ENCODE measurements at regions not wholly inside any gene's neighbourhood (a gene's known extent, or its start where the extent isn't known, plus 50 kb on each side); places are given as distances from the start of the nearest gene placed in this dataset.

DNA sequence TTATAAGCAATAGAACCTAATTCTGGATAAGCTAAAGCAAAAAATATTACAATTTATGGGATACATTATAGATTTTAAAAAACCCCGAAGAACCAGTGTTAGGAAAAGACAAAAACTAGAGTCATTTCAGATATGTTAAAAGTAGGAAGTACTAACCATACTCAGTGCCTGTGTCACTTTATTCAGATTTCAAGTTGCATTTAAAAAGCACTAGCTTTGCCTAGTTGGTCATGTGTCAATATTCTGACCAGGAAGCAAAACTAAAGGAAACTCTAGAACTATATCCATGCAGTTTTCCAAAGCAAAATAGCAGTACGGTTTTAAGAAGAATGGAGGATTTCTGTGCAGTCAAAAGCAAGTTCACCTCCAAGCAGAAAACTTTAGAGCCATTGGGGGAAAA, 88.4 kb downstream of the RAP2B start:
- Mint-ChIP-seq H3K36me3 (ENCODE audit: low read depth) (no peaks in the 10 kb centered on the region), H3K27me3 (no peaks in the 10 kb centered on the region), H3K9me3 (no peaks in the 10 kb centered on the region), H3K4me3 (no peak overlapping the region), H3K4me1 (ENCODE audit: low read depth) (peaks cover 27% of the 10 kb centered on the region), H3K27ac (no peak overlapping the region)
- DNase-seq: no peak

DNA sequence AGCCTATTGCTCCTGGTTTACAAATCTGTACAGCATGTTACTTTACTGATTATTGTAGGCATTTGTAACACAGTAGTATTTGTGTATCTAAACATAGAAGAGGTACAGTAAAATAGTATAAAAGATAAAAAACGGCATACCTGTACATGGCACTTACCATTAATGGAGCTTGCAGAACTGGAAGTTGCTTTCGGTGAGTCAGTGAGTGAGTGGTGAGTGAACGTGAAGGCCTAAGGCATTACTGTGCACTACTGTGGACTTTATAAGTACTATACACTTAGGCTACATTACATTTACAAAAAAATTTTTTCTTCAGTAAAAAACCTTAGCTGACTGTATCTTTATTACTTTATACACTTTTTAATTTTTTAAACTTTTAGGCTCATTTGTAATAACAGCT, 90.9 kb downstream of the RAP2B start:
- no peaks in the 10 kb centered on the region for H3K9me3 Mint-ChIP-seq
- H3K4me1 Mint-ChIP-seq (ENCODE audit: low read depth): peaks cover 26% of the 10 kb centered on the region
- DNase-seq: no peak
- H3K36me3 Mint-ChIP-seq (ENCODE audit: low read depth): no peaks in the 10 kb centered on the region
- no peaks in the 10 kb centered on the region for H3K27me3 Mint-ChIP-seq
- H3K4me3 Mint-ChIP-seq: no peak overlapping the region
- H3K27ac Mint-ChIP-seq: no peak overlapping the region

DNA sequence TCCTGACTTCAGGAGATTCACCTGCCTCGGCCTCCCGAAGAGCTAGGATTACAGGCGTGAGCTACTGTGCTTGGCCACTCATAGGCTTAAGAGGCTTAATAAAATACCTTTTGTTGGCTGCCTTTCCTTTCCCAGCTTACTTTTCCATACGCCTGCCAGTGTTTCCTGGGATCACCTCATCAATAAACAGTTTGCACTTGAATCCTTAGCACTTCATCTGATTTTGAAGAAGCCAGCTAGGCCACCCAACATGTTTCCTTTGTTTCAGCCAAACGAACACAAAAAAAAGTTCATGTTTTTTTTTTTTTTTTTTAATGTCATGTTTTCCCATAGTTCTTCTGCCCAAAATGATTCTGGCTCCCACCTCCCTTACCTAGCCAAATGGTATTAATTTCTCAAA, 92.3 kb downstream of the RAP2B start:
- H3K9me3 Mint-ChIP-seq: no peaks in the 10 kb centered on the region
- no peak overlapping the region for H3K27ac Mint-ChIP-seq
- H3K27me3 Mint-ChIP-seq: no peaks in the 10 kb centered on the region
- H3K36me3 Mint-ChIP-seq (ENCODE audit: low read depth): no peaks in the 10 kb centered on the region
- DNase-seq: no peak
- H3K4me3 Mint-ChIP-seq: no peak overlapping the region
- peaks cover 18% of the 10 kb centered on the region for H3K4me1 Mint-ChIP-seq (ENCODE audit: low read depth)

DNA sequence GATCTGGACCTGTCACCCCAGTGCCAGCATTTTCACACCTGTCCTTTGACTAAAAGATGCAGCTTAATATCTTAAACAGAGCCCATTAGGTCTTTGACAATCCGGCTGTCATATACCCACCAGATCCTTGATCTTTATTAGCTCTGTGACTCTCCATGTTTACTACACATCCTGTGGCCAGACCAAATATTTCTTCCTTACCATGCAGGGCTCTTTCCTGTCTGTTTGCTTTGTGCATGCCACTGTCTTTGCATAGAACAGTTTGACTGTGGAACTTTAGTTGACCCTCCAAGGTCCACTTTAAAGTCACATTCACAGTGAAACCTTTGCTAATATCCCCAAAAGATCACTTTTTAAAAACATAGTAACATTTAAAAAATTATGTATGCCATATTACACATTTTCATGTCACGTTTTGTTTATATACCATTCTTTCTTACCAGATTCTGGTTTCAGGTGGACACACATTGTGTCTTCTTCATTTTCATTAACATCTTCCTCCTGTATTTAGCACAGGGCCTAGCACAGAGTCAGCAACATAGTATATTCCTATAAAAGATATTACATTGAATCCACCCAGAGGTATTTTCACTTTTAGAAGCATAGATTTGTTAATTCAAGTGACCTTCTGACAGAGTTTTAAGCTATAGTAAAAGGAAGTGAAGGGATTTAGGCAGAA, 95.8 kb downstream of the RAP2B start:
- H3K36me3 Mint-ChIP-seq (ENCODE audit: low read depth): no peaks in the 10 kb centered on the region
- H3K4me1 Mint-ChIP-seq (ENCODE audit: low read depth): peaks cover 13% of the 10 kb centered on the region
- H3K27me3 Mint-ChIP-seq: no peaks in the 10 kb centered on the region
- no peaks in the 10 kb centered on the region for H3K9me3 Mint-ChIP-seq
- H3K27ac Mint-ChIP-seq: no peak overlapping the region
- H3K4me3 Mint-ChIP-seq: no peak overlapping the region
- DNase-seq: no peak

DNA sequence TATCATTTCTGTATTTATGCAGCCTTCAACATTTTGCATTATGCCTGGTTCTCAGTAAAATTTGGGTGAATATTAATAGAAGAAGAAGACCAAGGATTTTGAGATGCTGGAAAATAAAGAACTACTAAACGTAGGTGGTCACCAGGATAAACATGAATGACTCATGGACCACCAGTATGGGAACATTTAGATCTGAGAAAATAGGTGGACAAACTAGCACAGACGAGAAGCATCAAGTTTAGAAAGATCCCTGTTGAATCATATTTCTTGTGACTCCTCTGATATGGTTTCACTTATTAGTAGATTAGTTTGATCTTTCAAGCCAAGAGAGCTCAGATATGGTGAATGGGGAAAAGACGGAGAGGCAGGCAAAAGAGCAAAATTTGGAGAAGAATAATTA, 97.9 kb downstream of the RAP2B start:
- no peak overlapping the region for H3K27ac Mint-ChIP-seq
- no peak overlapping the region for H3K4me3 Mint-ChIP-seq

DNA sequence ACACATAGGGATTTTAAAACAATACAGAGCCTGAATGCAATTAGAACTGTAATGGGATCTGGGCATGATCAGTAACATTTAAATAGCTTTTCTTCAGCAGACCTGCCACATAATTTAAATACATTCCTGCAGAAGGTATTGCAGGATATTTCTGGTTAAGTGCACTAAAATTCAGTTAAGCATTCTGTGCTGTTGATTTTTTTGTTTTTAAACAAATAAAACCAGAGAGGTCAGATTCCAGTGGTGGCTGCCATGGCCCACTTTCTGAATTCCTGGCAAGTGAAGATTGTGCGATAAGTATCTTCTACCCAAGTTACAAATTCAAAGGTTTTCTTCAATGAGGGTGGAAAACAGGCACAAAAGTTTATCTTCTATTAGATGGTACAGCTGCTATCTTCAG, 98.7 kb downstream of the RAP2B start:
- Mint-ChIP-seq H3K4me1 (ENCODE audit: low read depth) (peaks cover 13% of the 10 kb centered on the region), H3K27me3 (no peaks in the 10 kb centered on the region), H3K4me3 (no peak overlapping the region), H3K9me3 (peaks cover 2% of the 10 kb centered on the region), H3K36me3 (ENCODE audit: low read depth) (no peaks in the 10 kb centered on the region), H3K27ac (no peak overlapping the region)
- no peak for DNase-seq

More for the DNA sequence above, 97.9 kb downstream of the RAP2B start:
- Mint-ChIP-seq H3K9me3 (no peaks in the 10 kb centered on the region), H3K4me1 (ENCODE audit: low read depth) (peaks cover 13% of the 10 kb centered on the region), H3K27me3 (no peaks in the 10 kb centered on the region), H3K36me3 (ENCODE audit: low read depth) (no peaks in the 10 kb centered on the region)
- no peak for DNase-seq

DNA sequence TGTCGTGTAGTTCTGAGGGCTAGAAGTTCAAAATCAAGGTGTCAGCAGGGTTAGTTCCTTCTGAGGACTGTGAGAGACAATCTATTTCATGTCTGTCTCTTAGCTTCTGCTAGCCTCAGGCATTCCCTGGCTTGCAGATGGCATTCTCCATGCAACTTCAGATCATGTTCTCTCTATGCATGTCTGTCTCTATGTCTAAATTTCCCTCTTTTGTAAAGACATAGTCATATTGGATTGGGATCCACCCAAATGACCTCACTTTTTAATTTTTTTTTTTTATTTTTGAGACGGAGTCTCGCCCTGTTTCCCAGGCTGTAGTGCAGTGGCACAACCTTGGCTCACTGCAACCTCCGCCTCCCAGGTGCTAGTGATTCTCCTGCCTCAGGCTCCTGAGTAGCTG, 104.6 kb downstream of the RAP2B start:
- Mint-ChIP-seq H3K4me1 (ENCODE audit: low read depth) (no peaks in the 10 kb centered on the region), H3K27ac (no peak overlapping the region), H3K36me3 (ENCODE audit: low read depth) (no peaks in the 10 kb centered on the region), H3K9me3 (peaks cover 11% of the 10 kb centered on the region), H3K4me3 (no peak overlapping the region), H3K27me3 (no peaks in the 10 kb centered on the region)
- DNase-seq: no peak

DNA sequence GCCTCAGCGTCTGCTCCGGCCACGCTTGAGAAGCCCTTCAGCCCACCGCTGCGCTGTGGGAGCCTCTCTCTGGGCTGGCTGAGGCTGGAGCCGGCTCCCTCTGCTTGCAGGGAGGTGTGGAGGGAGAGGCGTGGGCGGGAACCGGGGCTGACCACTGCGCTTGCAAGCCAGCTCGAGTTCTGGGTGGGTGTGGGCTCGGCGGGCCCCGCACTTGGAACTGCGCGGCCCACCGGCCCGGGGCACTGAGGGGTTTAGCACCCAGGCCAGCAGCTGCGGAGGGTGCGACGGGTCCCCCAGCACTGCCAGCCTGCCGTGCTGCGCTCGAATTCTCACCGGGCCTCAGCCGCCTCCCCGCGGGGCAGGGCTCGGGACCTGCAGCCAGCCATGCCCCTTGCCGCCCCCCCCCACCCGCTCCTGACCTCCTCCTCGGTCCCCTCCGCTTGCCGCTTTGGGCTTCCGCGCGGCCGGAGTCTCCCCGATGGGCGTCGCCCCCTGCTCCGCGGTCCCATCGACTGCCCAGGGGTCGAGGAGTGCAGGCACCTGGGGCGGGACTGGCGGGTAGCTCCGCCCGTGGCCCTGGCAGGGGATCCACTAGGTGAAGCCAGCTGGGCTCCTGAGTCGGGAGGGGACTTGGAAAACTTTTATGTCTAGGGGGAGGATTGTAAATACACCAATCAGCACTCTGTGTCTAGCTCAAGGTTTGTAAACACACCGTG, 106.7 kb downstream of the RAP2B start:
- no peak for DNase-seq
- no peak overlapping the region for H3K27ac Mint-ChIP-seq
- peaks cover 9% of the 10 kb centered on the region for H3K4me1 Mint-ChIP-seq (ENCODE audit: low read depth)
- H3K9me3 Mint-ChIP-seq: peaks cover 11% of the 10 kb centered on the region
- H3K4me3 Mint-ChIP-seq: no peak overlapping the region
- no peaks in the 10 kb centered on the region for H3K36me3 Mint-ChIP-seq (ENCODE audit: low read depth)
- no peaks in the 10 kb centered on the region for H3K27me3 Mint-ChIP-seq

DNA sequence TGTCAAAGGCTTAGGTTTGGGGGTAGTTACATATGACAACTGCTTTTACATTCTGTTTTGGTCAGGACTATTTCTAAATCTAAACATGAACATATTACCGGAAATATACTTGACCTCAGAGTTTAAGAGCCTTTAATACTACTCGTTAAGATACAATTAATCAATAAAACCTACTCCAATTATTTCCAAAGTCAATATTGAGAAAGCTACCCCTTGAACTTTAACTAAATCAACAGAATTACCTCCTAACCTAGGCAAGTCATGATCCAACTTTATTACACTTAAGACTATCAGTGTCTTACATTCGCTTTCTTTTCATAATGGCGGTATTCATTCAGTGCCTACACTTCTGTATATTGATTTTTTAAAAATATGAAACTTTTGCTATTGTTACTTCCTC, 107.7 kb downstream of the RAP2B start:
- Mint-ChIP-seq H3K4me3 (no peak overlapping the region), H3K27ac (no peak overlapping the region), H3K4me1 (ENCODE audit: low read depth) (peaks cover 9% of the 10 kb centered on the region), H3K36me3 (ENCODE audit: low read depth) (no peaks in the 10 kb centered on the region), H3K9me3 (peaks cover 11% of the 10 kb centered on the region), H3K27me3 (no peaks in the 10 kb centered on the region)
- no peak for DNase-seq

DNA sequence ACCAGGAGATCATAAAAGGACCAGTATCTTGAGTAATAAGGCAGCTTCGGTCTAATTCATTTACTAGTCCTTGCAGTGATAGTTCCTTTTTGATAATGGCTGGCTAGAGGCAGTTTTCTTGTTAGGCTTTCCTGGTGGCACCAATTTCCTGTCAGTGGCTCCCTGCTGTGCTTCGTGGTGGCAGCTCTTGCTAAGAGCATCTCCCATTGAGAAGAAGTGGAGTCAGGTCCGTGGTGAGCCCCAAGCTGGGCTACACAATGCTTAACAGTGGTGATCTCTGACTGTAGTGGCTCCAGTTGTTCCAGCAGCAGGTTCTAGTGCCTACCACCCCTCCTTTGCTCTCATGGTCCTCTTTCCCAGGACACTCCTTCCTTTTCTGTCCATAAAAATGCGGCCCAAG, 111.2 kb downstream of the RAP2B start:
- no peak overlapping the region for H3K27ac Mint-ChIP-seq
- no peaks in the 10 kb centered on the region for H3K27me3 Mint-ChIP-seq
- H3K4me1 Mint-ChIP-seq (ENCODE audit: low read depth): peaks cover 9% of the 10 kb centered on the region
- H3K36me3 Mint-ChIP-seq (ENCODE audit: low read depth): no peaks in the 10 kb centered on the region
- no peaks in the 10 kb centered on the region for H3K9me3 Mint-ChIP-seq
- no peak overlapping the region for H3K4me3 Mint-ChIP-seq
- DNase-seq: no peak

DNA sequence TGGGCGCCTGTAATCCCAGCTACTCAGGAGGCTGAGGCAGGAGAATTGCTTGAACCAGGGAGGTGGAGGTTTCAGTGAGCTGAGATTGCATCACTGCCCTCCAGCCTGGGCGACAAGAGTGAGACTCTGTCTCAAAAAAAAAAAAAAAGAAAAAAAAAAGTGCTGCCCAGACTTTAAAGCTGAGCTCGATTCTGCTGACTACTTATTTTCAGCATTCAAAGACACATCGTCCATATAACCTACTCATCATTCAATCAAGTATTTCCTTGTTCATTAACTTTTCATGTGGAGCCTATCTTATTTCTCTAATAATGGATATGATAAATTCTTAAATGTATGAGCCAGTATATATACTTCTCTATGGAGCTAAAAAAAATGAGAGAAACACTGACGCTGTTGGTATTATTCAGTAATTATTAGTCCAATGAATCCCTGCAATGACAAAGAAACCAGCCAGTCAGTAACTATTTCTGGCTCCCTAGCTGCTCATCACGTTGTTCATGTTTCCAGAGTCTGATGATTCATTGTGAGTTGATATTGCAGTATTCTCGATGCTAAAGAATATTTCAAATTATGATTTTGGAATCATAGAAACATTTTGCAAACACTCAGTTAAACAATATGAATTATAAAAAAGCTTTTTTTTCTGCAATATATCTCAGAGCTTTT, 111.9 kb downstream of the RAP2B start:
- Mint-ChIP-seq H3K4me3 (no peak overlapping the region), H3K27me3 (no peaks in the 10 kb centered on the region), H3K36me3 (ENCODE audit: low read depth) (no peaks in the 10 kb centered on the region), H3K9me3 (no peaks in the 10 kb centered on the region), H3K4me1 (ENCODE audit: low read depth) (peaks cover 9% of the 10 kb centered on the region), H3K27ac (no peak overlapping the region)
- no peak for DNase-seq

DNA sequence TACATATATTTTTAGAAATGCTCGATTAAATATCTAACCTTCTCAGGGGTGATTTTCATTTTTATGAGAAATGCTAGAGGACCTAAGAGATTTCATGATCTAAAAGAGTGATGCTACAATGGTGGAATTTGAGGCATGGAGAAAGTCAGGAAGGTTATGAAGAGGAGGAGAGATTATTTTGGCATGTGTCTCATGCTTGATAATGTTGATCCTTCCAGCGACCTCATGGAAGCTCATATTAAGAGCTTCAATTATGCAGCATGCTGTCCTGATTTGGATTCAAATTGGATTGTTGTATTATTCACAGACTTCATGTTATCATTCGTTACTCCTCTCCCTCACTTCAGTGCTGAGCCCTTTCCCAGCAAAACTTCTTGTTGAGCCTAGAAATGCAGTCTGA, 112.5 kb downstream of the RAP2B start:
- Mint-ChIP-seq H3K27me3 (no peaks in the 10 kb centered on the region), H3K27ac (no peak overlapping the region)

DNA sequence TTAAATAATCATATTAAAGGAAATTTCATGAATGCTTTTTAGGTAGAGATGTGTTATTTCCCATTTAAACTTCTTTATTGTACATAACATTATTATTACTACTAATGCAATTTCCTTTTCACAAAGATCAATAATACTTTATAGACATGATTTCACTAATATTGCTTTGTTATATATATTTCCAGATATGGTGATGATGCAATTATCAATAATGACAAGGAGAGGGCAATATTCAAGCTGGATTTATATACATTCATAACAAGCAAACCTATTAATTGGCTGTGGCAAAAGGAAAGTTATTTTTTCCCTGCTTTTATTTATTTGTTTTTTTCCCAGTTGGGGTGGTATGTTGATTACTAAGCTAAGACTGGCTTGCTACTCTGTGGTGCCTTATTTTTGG, 113.5 kb downstream of the RAP2B start:
- H3K9me3 Mint-ChIP-seq: no peaks in the 10 kb centered on the region

More for the DNA sequence above, 112.5 kb downstream of the RAP2B start:
- peaks cover 9% of the 10 kb centered on the region for H3K4me1 Mint-ChIP-seq (ENCODE audit: low read depth)
- no peak for DNase-seq
- H3K36me3 Mint-ChIP-seq (ENCODE audit: low read depth): no peaks in the 10 kb centered on the region
- H3K9me3 Mint-ChIP-seq: no peaks in the 10 kb centered on the region
- H3K4me3 Mint-ChIP-seq: no peak overlapping the region

DNA sequence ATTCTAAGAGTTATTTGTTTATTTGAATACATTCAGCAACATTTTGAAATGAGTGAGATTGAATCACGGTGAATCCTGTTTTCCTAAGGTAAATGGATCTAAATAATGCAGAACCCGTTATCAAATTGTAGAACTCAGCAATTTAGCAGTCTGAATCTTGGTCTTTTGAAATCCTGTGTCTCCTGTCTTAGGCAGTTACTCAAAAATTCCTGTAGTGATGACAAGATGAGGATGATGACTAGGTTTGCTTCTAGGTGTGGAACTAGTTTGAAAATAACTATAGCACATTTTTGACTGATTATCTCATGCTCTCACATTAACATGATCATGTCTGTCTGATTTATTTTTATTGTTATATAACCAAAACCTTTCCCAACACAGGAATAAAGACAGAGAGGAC, 115.0 kb downstream of the RAP2B start:
- Mint-ChIP-seq H3K36me3 (ENCODE audit: low read depth) (no peaks in the 10 kb centered on the region), H3K4me1 (ENCODE audit: low read depth) (peaks cover 9% of the 10 kb centered on the region), H3K27me3 (no peaks in the 10 kb centered on the region), H3K27ac (no peak overlapping the region), H3K4me3 (no peak overlapping the region), H3K9me3 (no peaks in the 10 kb centered on the region)
- DNase-seq: no peak

More for the DNA sequence above, 113.5 kb downstream of the RAP2B start:
- Mint-ChIP-seq H3K4me3 (no peak overlapping the region), H3K27ac (no peak overlapping the region), H3K36me3 (ENCODE audit: low read depth) (no peaks in the 10 kb centered on the region), H3K4me1 (ENCODE audit: low read depth) (peaks cover 9% of the 10 kb centered on the region), H3K27me3 (no peaks in the 10 kb centered on the region)
- no peak for DNase-seq
